SW 1271 (cell line): ENCODE measurements at regions not wholly inside any gene's neighbourhood (a gene's known extent, or its start where the extent isn't known, plus 50 kb on each side); places are given as distances from the start of the nearest gene placed in this dataset.
"Not testable (repeated sequence)": the region's sequence is repeated elsewhere in the genome, so short reads cannot be mapped to it uniquely, and the experiment has no call there.

Experiments
- DNase-seq, 2 experiments: peaks; one replicate each; lab custom pipeline; 2025; lab: John Stamatoyannopoulos, UW

- no peak for DNase-seq
These were observed 206.1 kb downstream of the KCNJ2 start for GRCh38 chr17:70375406-70375805.

- no peak for DNase-seq
These were observed 206.8 kb downstream of the KCNJ2 start for GRCh38 chr17:70375813-70376770.

DNA sequence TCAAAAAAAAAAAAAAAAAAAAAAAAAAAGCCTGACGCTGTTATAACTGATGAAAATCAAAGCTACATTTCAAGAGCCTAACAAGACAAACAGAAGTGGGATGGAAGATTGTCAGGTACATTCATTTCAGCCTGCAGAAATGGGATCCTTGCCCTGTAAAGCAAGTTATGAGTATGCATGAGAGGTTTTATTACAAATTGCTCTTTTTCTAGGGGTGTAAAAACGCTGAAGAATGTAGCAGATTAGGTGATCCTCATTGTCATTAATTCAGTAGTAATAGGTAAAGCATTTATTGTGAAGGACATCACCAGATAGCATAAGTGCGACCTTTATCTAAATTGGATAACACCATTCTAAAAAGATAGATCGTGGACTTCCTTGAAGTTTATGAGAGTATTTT, 208.3 kb downstream of the KCNJ2 start:
- no peak for DNase-seq

DNA sequence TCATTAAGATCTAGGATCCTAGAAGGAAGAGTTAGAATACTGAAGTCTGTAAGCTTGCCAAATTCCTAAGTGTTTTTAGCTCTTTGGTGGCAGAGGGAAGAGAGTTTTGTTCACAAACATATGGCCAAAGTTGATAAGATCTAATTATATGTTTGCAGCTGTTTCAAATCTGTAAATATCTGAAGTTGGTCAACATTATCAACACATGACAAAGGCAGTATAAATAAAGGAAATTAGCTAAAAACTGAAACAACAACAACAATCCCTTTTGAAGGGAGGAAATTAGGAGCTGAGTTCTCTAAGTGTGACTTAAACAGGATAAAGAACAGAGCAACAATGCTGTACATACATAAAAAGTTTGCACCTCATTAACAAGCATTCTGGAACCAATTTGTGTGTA, 208.7 kb downstream of the KCNJ2 start:
- DNase-seq = no peak

- DNase-seq = no peak
These were observed 210.6 kb downstream of the KCNJ2 start for GRCh38 chr17:70379945-70380344.

- DNase-seq = not testable (repeated sequence)
These were observed 212.6 kb downstream of the KCNJ2 start for GRCh38 chr17:70381916-70382315.

- no peak for DNase-seq
These were observed 219.0 kb downstream of the KCNJ2 start for GRCh38 chr17:70388326-70388725.

GRCh38 chr17:70389232-70389757, 220.0 kb downstream of the KCNJ2 start:
- DNase-seq = not testable (repeated sequence)

DNA sequence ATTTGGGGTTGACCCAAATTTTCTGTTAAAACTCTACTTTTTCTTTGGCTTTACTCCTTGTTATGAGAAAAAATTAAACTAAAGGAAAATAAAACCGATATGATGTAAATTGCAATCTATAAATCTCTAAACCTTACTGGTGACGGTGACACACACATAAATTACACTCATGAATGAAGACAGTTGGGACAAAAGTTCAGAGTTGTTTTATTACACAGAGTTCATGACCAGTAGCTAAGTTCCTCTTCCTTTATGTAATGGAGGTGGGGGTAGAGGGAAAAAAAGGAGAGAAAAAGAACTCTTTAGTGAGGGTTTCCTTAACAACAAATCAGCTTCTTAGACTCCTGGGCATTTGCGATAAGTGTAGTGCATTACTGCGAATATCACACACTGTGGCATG, 220.7 kb downstream of the KCNJ2 start:
- no peak for DNase-seq

DNA sequence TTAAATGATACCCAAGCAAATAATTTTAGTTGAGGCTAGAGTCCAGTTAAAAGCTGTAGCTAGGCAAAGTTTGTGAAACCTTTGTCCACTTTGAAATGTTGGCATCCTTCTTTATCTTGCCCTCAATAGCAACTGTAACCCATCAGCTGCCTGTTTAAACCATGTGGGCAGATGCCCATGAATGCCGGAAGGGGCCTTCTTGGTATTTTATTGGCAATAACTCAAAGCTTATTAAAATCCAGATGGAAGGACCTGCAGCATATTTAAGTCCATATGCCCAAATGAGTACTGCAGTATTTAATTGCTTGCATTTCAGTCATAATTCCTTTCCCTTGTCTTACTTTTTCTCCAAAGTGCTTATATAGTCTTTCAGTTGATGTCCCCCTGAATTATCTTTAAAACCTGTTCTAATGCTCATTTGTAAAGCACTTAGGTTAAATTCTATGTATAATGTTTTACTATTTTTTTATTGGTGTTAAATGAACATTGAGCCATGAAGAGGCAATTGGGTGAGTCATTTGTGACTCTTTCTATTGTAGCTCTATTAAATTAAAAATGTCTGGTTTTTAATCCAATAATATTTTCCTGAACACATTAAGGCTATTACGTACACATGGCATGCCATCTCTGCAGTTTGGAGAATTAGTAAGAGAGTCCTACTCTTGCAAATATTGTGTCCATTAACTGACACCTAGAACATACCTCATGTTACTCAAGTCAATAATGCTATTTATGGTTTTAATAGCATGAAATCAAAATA, 225.3 kb downstream of the KCNJ2 start:
- DNase-seq = no peak

- peak in 1 of 2 experiments; percentile 34 for DNase-seq
These were observed 236.3 kb downstream of the KCNJ2 start for GRCh38 chr17:70405492-70406220.

GRCh38 chr17:70407506-70407905, 238.2 kb downstream of the KCNJ2 start:
- no peak for DNase-seq

DNA sequence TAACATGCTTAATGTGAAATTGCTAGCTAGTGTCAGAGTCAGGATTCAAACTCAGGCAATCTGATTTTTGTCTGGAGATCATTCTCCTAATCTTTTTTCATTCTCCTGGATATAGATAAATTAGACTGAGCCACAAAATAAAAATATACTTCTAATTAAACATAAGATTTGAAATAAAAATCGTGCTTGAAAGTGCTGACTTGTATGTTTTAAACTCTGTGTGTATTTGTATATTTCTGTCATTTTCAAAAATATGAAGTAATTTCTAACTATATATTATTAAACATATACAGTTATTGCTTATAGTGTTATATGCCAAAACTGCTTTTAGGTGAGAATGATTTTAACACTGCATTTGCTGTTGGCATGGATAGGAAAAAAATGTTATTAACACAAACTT, 239.4 kb downstream of the KCNJ2 start:
- no peak for DNase-seq

DNA sequence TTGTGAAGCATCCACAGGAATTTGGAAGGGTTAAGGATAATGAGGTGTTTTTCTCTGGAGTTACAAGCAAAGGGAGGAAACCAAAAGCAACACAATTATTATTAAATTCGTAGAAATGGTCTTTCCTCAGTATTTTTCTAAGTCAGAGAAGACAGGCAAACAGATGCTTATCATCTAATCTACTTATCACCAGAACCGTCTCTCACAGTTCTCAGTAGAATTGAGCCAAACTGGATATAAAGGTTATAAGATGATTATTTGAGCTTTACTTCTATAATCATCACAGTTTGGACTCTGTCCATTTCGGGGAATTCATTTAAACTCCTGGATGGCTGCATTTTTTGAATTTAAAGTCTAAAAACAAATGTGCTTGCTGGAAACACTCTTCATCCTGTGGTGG, 245.0 kb downstream of the KCNJ2 start:
- DNase-seq = no peak

GRCh38 chr17:70420861-70421445, 251.6 kb downstream of the KCNJ2 start:
- no peak for DNase-seq

DNA sequence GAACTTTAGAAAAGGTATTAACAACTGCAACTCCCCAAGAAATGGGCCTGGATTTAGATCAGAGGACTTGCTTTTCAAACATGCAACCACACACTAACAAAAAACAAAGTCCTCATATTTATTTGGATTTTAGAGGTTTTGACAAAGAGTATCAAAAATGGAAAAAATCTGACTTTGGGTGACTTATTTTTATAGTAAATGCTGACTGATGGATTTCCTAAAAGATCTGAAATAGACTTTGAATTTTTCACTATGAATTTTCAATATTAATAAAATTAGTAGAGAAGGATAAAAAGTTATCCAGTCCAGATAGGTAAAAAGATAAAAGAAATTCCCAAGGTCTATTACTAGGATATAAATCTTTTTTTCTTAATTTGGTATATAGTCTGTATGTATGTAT, 253.5 kb downstream of the KCNJ2 start:
- no peak for DNase-seq

DNA sequence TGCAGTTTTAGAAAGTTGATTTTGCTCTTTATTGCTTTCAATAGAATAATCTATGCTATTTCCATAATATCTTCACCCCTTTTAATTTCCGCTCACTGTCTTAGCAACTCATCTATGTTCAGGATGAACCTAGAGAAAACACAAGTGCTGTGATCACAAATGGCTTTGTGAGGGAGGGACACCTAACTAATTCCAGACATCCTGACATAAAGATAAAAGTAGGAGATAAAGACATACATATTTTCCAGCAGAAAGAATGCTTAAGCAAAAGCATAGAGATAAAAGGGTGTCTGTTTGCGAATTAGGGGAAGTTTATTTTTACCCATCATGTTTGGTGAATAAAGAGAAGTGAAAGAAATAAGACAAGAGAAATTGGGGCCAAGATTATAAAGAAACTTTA, 254.2 kb downstream of the KCNJ2 start:
- no peak for DNase-seq

DNA sequence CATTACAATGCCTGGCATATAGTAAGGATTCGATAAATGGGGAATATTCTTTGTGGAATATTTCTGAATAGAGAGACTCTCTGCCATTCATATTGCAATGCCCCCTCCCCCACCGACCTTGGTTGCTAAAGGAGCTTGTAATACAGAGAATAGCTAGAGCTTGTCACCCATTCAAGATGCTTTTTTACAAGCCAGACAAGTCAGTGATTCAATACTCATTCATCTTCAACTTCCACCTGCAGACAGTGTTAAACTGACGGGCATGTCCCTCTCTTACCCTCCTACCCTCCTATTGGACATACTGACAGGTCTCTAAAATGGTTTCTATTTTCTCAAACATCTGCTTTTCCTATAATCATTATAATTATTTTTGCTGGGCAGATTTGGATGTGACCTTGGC, 257.4 kb downstream of the KCNJ2 start:
- DNase-seq = no peak

- DNase-seq = no peak
These were observed 265.5 kb downstream of the KCNJ2 start for GRCh38 chr17:70434536-70435490.

GRCh38 chr17:70437656-70438055, 268.3 kb downstream of the KCNJ2 start:
- no peak for DNase-seq

GRCh38 chr17:70446446-70446845, 277.1 kb downstream of the KCNJ2 start:
- no peak for DNase-seq
